ENCODE measurements at regions not wholly inside any gene's neighbourhood (a gene's known extent, or its start where the extent isn't known, plus 50 kb on each side); places are given as distances from the start of the nearest gene placed in this dataset.

- TF ChIP-seq RXRA (IDR thresholded peaks at IDR 0.05) = no peak
- TF ChIP-seq ZBTB33 (IDR thresholded peaks at IDR 0.05) = no peak
- no peak for TF ChIP-seq FOXA1 (IDR thresholded peaks at IDR 0.05)
- no peak for TF ChIP-seq HNF4A (conservative IDR thresholded peaks at IDR 0.05)
- TF ChIP-seq FOXA2 (IDR thresholded peaks at IDR 0.05) = no peak
- TF ChIP-seq GABPA (IDR thresholded peaks at IDR 0.05 in 1 of 2, conservative IDR thresholded peaks at IDR 0.05 in 1 of 2) = no peak
- no peak for TF ChIP-seq REST (IDR thresholded peaks at IDR 0.05)
- TF ChIP-seq YY1 (IDR thresholded peaks at IDR 0.05) = no peak
- no peak for TF ChIP-seq TAF1 (conservative IDR thresholded peaks at IDR 0.05)
- no peak overlapping the region for H3K4me3 ChIP-seq (ENCODE audit: low read depth in 1 of 3, low read length in 3 of 3)
- H3K27me3 ChIP-seq (ENCODE audit: control insufficient read depth in 4 of 4, insufficient read depth in 4 of 4, low read length in 3 of 4) = no peaks in the 10 kb centered on the region
- DNase-seq (ENCODE audit: low spot score) = no peak
- 92% methylated on average over 2 of the region's 2 CpGs for WGBS
- H3K27ac ChIP-seq (ENCODE audit: low read depth in 1 of 2, low read length in 2 of 2) = no peak overlapping the region
- no peaks in the 10 kb centered on the region for H3K36me3 ChIP-seq (ENCODE audit: control insufficient read depth in 4 of 4, insufficient read depth in 3 of 4, low read depth in 1 of 4, low read length in 3 of 4)
- no peak overlapping the region for H3K9ac ChIP-seq (ENCODE audit: low read depth in 1 of 2, low read length in 2 of 2)
- no peaks in the 10 kb centered on the region for H3K4me1 ChIP-seq (ENCODE audit: control insufficient read depth in 4 of 4, insufficient read depth in 4 of 4, low read length in 3 of 4)
- H3K9me3 ChIP-seq (ENCODE audit: control insufficient read depth in 4 of 4, low read length in 3 of 4) = no peaks in the 10 kb centered on the region
Observed at GRCh38 chr5:103758996-103759395, 196.4 kb upstream of the NUDT12 start.

DNA sequence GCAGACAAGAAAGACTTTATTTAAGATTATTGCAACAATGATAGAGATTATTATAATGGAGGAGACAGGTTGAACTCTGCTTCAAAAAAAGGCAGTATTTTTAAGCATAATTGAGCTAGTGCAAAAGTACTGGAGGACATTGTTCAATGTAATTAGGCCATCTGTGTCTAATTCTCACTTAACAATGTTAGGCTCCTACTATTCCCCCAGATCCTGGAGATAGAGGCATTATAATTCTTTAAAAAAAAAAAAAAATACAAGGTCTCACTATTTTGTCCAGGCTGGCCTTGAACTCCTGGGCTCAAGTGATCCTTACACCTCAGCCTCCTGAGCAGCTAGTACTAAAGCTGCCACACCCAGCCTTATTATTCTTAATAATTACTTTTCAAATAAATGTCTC, 193.4 kb upstream of the NUDT12 start:
- H3K4me3 ChIP-seq (ENCODE audit: low read depth in 1 of 3, low read length in 3 of 3) = no peak overlapping the region
- no peaks in the 10 kb centered on the region for H3K36me3 ChIP-seq (ENCODE audit: control insufficient read depth in 4 of 4, insufficient read depth in 3 of 4, low read depth in 1 of 4, low read length in 3 of 4)
- no peaks in the 10 kb centered on the region for H3K4me1 ChIP-seq (ENCODE audit: control insufficient read depth in 4 of 4, insufficient read depth in 4 of 4, low read length in 3 of 4)
- H3K27ac ChIP-seq (ENCODE audit: low read depth in 1 of 2, low read length in 2 of 2) = no peak overlapping the region
- H3K9me3 ChIP-seq (ENCODE audit: control insufficient read depth in 4 of 4, low read length in 3 of 4) = no peaks in the 10 kb centered on the region
- TF ChIP-seq SP1 (IDR thresholded peaks at IDR 0.05) = no peak
- TF ChIP-seq, protein P1, sequence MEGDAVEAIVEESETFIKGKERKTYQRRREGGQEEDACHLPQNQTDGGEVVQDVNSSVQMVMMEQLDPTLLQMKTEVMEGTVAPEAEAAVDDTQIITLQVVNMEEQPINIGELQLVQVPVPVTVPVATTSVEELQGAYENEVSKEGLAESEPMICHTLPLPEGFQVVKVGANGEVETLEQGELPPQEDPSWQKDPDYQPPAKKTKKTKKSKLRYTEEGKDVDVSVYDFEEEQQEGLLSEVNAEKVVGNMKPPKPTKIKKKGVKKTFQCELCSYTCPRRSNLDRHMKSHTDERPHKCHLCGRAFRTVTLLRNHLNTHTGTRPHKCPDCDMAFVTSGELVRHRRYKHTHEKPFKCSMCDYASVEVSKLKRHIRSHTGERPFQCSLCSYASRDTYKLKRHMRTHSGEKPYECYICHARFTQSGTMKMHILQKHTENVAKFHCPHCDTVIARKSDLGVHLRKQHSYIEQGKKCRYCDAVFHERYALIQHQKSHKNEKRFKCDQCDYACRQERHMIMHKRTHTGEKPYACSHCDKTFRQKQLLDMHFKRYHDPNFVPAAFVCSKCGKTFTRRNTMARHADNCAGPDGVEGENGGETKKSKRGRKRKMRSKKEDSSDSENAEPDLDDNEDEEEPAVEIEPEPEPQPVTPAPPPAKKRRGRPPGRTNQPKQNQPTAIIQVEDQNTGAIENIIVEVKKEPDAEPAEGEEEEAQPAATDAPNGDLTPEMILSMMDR (IDR thresholded peaks at IDR 0.05; ENCODE audit: low read depth, low read length, missing input control) = no peak
- TF ChIP-seq YY1 (IDR thresholded peaks at IDR 0.05) = no peak
- TF ChIP-seq HNF4G (IDR thresholded peaks at IDR 0.05) = no peak
- no peak for TF ChIP-seq RAD21 (IDR thresholded peaks at IDR 0.05)
- no peak for TF ChIP-seq ZBTB33 (IDR thresholded peaks at IDR 0.05)
- TF ChIP-seq REST (IDR thresholded peaks at IDR 0.05) = no peak
- TF ChIP-seq JUND (IDR thresholded peaks at IDR 0.05) = no peak
- TF ChIP-seq EGR1 (IDR thresholded peaks at IDR 0.05; ENCODE audit: low read depth in 2 of 2) = no peak
- no peak for TF ChIP-seq HNF4A (conservative IDR thresholded peaks at IDR 0.05)
- TF ChIP-seq NR2F2 (IDR thresholded peaks at IDR 0.05) = no peak
- TF ChIP-seq GABPA (IDR thresholded peaks at IDR 0.05 in 1 of 2, conservative IDR thresholded peaks at IDR 0.05 in 1 of 2) = no peak
- TF ChIP-seq RXRA (IDR thresholded peaks at IDR 0.05) = no peak
- TF ChIP-seq, protein P2, sequence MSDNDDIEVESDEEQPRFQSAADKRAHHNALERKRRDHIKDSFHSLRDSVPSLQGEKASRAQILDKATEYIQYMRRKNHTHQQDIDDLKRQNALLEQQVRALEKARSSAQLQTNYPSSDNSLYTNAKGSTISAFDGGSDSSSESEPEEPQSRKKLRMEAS (IDR thresholded peaks at IDR 0.05) = no peak
- H3K9ac ChIP-seq (ENCODE audit: low read depth in 1 of 2, low read length in 2 of 2) = no peak overlapping the region
- no peak for DNase-seq (ENCODE audit: low spot score)
- no peaks in the 10 kb centered on the region for H3K27me3 ChIP-seq (ENCODE audit: control insufficient read depth in 4 of 4, insufficient read depth in 4 of 4, low read length in 3 of 4)

Measured in liver (tissue), 8 donors.